ENCODE measurements at regions not wholly inside any gene's neighbourhood (a gene's known extent, or its start where the extent isn't known, plus 50 kb on each side); places are given as distances from the start of the nearest gene placed in this dataset.

DNA sequence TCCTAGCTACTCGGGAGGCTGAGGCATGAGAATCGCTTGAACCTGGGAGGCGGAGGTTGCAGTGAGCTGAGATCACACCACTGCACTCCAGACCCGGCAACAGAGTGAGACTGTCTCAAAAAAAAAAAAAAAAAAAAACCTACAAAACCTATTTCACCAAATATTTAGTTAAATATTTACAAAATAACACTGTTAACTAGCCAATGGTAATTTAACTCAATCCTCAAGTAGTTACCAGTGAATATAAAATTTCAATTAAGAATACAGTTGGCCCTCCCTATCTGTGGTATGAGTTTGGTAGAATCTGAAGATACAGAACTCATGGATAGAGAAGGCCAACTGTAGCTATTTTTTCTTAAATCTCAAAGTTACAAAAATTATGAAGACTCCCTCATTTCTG lies 247.4 kb downstream of the SOX9 start:
- no peak for DNase-seq (ENCODE audit: low read depth, low spot score)
- TF ChIP-seq, protein P1, sequence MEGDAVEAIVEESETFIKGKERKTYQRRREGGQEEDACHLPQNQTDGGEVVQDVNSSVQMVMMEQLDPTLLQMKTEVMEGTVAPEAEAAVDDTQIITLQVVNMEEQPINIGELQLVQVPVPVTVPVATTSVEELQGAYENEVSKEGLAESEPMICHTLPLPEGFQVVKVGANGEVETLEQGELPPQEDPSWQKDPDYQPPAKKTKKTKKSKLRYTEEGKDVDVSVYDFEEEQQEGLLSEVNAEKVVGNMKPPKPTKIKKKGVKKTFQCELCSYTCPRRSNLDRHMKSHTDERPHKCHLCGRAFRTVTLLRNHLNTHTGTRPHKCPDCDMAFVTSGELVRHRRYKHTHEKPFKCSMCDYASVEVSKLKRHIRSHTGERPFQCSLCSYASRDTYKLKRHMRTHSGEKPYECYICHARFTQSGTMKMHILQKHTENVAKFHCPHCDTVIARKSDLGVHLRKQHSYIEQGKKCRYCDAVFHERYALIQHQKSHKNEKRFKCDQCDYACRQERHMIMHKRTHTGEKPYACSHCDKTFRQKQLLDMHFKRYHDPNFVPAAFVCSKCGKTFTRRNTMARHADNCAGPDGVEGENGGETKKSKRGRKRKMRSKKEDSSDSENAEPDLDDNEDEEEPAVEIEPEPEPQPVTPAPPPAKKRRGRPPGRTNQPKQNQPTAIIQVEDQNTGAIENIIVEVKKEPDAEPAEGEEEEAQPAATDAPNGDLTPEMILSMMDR (IDR thresholded peaks at IDR 0.05; ENCODE audit: insufficient read depth, low read length, missing control alignments): no peak
- POLR2A ChIA-PET: no interaction called here
- H3K4me3 ChIP-seq (ENCODE audit: low read depth, low read length): no peak overlapping the region
- CTCF ChIA-PET: no interaction called here

DNA sequence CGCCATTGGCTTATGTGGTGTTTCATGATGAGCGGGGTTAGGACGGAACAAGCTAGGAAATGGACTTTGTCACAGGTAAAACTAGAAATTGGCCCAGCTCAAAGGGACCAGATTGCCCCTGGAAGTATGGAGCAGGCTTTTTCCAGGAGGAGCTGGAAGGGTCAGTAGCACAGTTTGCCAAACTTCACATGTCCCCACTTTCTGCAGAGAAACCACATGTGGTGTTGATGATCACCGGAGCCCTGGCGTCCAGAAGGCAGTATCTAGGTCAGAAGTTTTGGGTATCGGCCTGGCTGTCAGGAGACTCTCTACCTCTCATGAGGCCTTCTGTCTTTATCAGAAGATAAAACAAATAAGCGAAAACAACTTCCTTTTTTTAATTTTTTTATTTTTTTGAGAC lies 248.5 kb downstream of the SOX9 start:
- DNase-seq (ENCODE audit: low read depth, low spot score): no peak
- CTCF ChIA-PET: interaction anchor here (0.8 kb wide), 1 partner anchor 20 kb away, joined by 3 read pairs; no protein-coding TSS in a partner anchor
- TF ChIP-seq, protein P1 (IDR thresholded peaks at IDR 0.05; ENCODE audit: insufficient read depth, low read length, missing control alignments): no peak
- POLR2A ChIA-PET: no interaction called here
- H3K4me3 ChIP-seq (ENCODE audit: low read depth, low read length): no peak overlapping the region

DNA sequence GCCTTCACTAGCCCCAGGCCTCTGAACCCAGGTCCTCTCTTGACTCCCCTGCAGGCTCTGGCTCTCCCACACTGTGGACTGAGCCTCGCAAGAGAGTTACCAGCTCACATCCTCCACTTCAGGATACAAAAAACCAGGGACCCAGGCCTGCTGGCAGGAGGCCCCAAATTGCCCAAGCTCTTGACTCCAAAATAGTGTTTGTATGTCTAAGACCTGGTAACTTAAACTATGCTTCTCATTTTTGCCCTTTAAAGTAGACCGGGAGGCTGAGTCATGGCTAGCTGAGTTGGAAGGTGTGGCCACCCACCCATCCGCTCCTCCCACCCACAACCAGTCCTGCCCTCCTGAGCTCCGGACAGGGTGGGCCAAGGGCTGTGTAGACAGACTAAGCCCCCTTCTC lies 250.0 kb downstream of the SOX9 start:
- TF ChIP-seq, protein P1 (IDR thresholded peaks at IDR 0.05; ENCODE audit: insufficient read depth, low read length, missing control alignments): no peak
- ChIA-PET POLR2A (no interaction called here), CTCF (interaction anchor here (1.0 kb wide), 1 partner anchor 13 kb away, joined by 3 read pairs; no protein-coding TSS in a partner anchor)

DNA sequence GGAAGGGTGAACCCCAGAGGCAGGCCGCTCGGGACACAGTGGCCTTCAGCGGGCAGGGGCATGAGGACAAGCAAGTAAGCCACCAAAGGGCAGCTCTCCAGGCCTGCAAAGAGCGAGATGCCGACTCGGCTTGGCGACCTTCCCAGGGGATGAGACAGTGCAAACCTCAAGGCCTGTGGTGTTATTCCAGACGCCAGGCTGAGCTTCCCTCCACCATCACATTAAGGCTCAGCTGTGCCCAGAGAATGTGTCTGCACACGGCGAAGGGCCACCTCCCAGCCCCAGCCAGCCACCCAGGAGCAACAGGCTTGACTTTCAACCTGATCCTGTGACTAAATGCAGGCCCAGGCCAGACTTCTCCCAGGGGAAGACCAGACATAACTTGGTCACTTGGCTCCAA lies 251.4 kb downstream of the SOX9 start:
- ChIA-PET POLR2A (interaction anchor here (0.7 to 1.1 kb wide), 2 partner anchors 9 to 33 kb away, joined by 3 read pairs; no protein-coding TSS in a partner anchor), CTCF (no interaction called here)
- no peak overlapping the region for H3K4me3 ChIP-seq (ENCODE audit: low read depth, low read length)
- DNase-seq (ENCODE audit: low read depth, low spot score): no peak
- TF ChIP-seq, protein P1 (IDR thresholded peaks at IDR 0.05; ENCODE audit: insufficient read depth, low read length, missing control alignments): no peak

More for the DNA sequence above, 250.0 kb downstream of the SOX9 start:
- no peak for DNase-seq (ENCODE audit: low read depth, low spot score)
- no peak overlapping the region for H3K4me3 ChIP-seq (ENCODE audit: low read depth, low read length)

DNA sequence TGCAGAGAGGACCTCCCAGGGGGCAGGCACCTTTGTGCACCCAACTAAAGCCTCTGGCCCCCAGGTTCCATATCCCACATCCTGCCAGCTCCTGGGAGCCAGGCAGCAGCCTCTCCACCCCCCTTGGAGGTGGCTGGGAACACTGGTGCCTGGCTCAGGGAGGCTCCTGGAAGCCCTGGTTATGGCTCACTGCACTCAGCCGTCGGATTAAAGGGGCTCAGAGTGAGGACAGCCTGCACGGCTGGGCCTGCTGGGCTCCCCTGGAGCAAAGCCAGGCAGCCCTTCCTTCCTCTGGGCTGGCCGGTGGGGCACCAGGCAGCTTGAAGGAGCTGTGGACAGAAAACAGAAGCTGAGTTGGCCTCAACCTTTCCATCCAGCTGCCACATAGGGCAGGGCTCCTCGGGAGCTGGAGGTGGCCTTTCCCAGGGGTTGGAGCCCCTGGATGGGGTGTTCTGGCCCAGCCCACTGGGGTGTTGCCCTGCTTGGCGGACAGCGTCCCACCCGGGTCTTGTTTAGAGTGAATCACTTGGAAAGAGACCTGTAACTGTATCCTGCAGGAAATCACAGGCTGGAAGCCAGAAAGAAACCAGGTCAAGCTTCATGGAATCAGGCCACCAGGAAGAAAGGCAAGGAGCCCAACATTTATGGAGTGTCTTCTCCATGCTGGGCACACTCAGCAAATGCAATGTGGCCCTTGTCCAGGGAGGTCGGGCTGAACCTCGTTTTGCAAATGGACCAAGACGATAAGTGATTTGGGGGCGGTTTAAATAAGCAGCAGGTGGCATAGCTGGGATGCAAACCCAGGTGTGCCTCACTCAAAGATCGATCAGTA lies 253.3 kb downstream of the SOX9 start:
- no peak overlapping the region for H3K4me3 ChIP-seq (ENCODE audit: low read depth, low read length)
- POLR2A ChIA-PET: interaction anchor here (0.7 kb wide), 1 partner anchor 13 kb away, joined by 3 read pairs; no protein-coding TSS in a partner anchor
- CTCF ChIA-PET: no interaction called here
- no peak for DNase-seq (ENCODE audit: low read depth, low spot score)
- TF ChIP-seq, protein P1 (IDR thresholded peaks at IDR 0.05; ENCODE audit: insufficient read depth, low read length, missing control alignments): no peak

DNA sequence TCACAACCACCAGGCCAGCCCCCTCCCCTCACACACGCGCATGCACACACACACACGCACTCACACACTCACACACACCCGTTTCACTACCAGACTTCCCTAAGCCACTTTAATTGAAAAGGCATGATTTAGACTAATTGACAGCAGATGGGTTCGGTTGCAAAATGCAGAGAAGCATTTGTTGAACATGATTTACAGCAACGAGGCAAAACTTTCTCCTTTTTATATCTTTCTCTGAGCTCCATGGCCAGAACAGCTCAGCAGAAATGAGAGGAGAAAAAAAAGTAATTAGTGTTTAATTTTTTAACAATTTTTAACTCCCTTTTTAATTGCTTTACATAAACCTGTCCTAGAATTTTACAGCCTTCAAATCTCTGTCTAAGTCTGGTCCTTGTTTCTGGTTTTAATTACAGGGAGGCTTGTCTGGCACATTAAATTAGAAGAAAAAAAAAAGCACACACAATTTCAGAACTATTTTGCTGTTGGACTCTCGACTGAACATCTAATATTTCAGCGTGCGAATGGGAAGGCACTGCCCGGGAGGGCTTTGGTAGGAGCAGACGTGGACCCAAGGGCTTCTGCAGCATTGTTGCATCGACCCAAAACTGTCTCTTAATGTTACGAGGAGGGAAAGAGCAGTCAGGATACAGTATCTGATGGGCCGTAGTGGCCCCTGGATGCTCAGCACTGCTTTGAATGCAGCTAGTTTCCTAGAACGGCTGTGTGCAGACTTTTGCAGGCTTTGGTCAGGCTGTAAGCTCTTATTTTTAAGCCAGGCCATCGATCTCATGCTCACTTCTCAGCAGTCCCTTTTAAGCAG lies 255.9 kb downstream of the SOX9 start:
- POLR2A ChIA-PET: interaction anchor here (0.9 kb wide), 1 partner anchor 11 kb away, joined by 3 read pairs; no protein-coding TSS in a partner anchor
- TF ChIP-seq, protein P1 (IDR thresholded peaks at IDR 0.05; ENCODE audit: insufficient read depth, low read length, missing control alignments): no peak
- H3K4me3 ChIP-seq (ENCODE audit: low read depth, low read length): no peak overlapping the region
- CTCF ChIA-PET: interaction anchor here (1.7 kb wide), 1 partner anchor 164 kb away, joined by 3 read pairs; no protein-coding TSS in a partner anchor
- DNase-seq (ENCODE audit: low read depth, low spot score): no peak
